Activated T-helper 1 cell treated with anti-CD3 and anti-CD28 coated beads, Interleukin-12 subunit alpha, Interleukin-12 subunit beta, Interleukin-2, Interleukin-4 antibody, amounts not matched to agents 30 ng/mL and 10 ng/mL and 1 ng/mL, durations not matched to agents 14 hours and 24 hours and 36 hours (primary cell): ENCODE measurements at regions not wholly inside any gene's neighbourhood (a gene's known extent, or its start where the extent isn't known, plus 50 kb on each side); places are given as distances from the start of the nearest gene placed in this dataset.

Experiments used
- DNase-seq: peaks from one replicate; pipeline ENCODE4 v3.0.0; 2021; ENCODE audit warnings: low spot score
- H3K27ac Mint-ChIP-seq: one replicate; pipeline ENCODE4 v1.8.0; 2021; ENCODE audit warnings: mild to moderate bottlenecking, mixed read lengths
- H3K27me3 Mint-ChIP-seq: one replicate; pipeline ENCODE4 v1.8.0; 2022; ENCODE audit warnings: mild to moderate bottlenecking, moderate library complexity, mixed read lengths; ENCODE audit not compliant: insufficient read depth
- H3K36me3 Mint-ChIP-seq: one replicate; pipeline ENCODE4 v1.8.0; 2021; ENCODE audit warnings: low read depth, mixed read lengths
- H3K4me1 Mint-ChIP-seq: one replicate; pipeline ENCODE4 v1.8.0; 2021; ENCODE audit warnings: low read depth, mixed read lengths
- H3K4me3 Mint-ChIP-seq: one replicate; pipeline ENCODE4 v1.8.0; 2021; ENCODE audit warnings: mild to moderate bottlenecking, moderate library complexity, mixed read lengths
- H3K9me3 Mint-ChIP-seq: one replicate; pipeline ENCODE4 v1.8.0; 2021; ENCODE audit warnings: mixed read lengths
- intact Hi-C: fragments of 100-400 bp; cut with micrococcal nuclease; formaldehyde crosslinking; loops from one replicate; pipeline ENCODE4 v1.15.1; 2024

DNA sequence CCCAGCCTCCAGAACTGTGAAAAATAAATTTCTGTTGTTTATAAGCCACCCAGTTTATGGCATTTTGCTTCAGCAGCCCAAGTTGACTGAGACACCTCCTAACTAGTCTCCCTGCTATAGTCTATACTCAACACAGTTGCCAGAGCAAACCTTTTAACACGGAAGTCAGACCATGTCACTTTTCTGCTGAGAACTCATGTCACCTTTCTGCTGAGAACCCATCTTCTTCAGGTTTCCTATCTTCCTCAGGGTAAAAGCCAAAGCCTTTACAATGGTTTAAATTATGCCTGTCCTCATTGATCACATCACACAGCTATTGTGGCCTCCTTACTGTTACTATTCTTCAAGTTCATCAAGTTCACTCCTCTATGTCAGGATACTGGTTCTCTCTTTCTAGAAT is 74.3 kb upstream of the SOX6 start:
- Mint-ChIP-seq H3K36me3 (no peaks in the 10 kb centered on the region), H3K4me3 (no peak overlapping the region), H3K4me1 (no peaks in the 10 kb centered on the region), H3K27ac (no peak overlapping the region), H3K9me3 (peaks cover 16% of the 10 kb centered on the region), H3K27me3 (no peaks in the 10 kb centered on the region)
- intact Hi-C loops, result no loop called here
- DNase-seq, result no peak

DNA sequence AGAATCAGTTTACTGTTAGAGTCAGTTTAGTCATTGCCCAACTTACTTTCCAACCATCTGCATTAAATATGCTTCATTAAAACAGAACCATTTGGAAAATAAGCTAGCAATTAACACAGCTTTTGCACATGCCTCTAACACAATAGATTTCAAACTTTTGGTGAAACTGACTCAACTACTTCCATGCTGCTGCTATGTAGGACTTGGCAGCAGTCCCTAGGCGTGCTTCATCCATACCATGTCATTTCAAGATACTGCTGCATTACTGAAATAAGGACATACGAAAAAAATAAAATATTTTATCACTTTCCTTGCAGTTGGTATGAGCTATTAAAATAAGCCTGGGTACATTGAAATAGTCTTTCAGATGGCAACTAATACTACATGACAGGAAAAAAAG is 65.5 kb upstream of the SOX6 start:
- no peak overlapping the region for H3K4me3 Mint-ChIP-seq
- peaks cover 3% of the 10 kb centered on the region for H3K9me3 Mint-ChIP-seq
- H3K27ac Mint-ChIP-seq, result no peak overlapping the region
- no peaks in the 10 kb centered on the region for H3K27me3 Mint-ChIP-seq
- H3K36me3 Mint-ChIP-seq, result no peaks in the 10 kb centered on the region
- intact Hi-C loops, result no loop called here
- no peak for DNase-seq
- H3K4me1 Mint-ChIP-seq, result no peaks in the 10 kb centered on the region

DNA sequence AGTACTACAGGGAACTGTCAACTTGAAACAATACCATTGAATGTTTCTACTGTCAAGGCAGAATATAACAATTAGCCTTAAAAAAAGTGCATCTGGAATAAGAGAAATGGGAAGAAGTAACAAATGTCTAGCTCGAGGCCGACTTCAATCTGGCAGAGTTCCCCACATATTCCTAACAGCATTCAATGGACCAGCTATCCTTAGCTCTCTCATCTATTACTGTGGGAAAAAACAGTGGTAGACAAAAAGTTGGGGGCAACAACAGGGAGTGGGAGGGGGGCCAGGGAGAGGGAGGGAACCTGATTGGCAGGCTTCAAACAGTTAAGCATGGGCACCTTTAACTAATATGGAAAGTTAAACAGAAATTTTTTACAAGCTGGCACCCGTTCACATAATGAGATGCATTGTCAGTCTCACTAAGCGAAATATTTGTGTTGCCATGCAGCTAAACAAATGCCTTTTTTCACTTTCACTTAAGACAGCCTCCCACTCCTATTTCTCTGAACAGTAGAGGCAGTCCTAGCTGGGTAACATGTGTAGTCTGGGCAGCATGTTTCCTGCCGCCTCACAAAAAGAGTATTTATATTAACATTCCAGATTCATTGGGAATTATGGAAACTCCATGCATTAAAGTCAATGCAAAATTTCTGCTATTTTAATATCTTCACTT is 62.2 kb upstream of the SOX6 start:
- Mint-ChIP-seq H3K4me1 (no peaks in the 10 kb centered on the region), H3K27me3 (no peaks in the 10 kb centered on the region), H3K36me3 (no peaks in the 10 kb centered on the region), H3K9me3 (no peaks in the 10 kb centered on the region), H3K27ac (no peak overlapping the region), H3K4me3 (no peak overlapping the region)
- DNase-seq, result no peak
- intact Hi-C loops, result no loop called here

DNA sequence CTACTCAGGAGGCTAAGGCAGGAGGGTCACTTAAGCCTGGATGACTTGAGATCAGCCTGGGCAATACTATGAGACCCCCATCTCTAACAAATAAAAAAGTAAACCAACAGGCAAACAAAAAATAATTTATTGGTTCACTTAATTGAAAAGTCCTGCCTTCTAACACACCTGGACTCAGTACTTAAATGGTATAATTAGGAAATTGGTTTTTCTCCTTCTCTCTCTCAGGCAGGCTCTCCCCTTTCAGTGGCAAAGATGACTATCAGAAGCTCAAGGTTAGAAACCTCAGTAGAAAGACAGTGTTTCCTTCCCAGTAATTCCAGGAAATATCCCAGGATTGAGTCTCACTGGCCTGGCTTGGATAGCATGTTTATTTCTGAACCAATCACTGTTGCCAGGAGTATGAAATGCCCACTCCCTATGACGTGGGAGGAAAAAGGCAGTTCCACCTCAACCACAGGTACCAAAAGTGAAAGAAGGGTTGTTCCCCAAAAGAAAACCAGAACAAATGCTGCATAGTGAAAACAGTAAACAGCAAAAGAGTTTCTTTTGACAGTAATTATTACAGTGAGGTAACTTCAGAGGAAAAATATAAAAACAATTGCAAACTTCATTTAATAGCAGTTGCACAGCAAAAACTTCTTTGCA is 56.3 kb upstream of the SOX6 start:
- Mint-ChIP-seq H3K36me3 (no peaks in the 10 kb centered on the region), H3K27me3 (no peaks in the 10 kb centered on the region), H3K4me1 (no peaks in the 10 kb centered on the region), H3K9me3 (no peaks in the 10 kb centered on the region), H3K27ac (no peak overlapping the region), H3K4me3 (no peak overlapping the region)
- DNase-seq, result no peak
- intact Hi-C loops, result no loop called here

DNA sequence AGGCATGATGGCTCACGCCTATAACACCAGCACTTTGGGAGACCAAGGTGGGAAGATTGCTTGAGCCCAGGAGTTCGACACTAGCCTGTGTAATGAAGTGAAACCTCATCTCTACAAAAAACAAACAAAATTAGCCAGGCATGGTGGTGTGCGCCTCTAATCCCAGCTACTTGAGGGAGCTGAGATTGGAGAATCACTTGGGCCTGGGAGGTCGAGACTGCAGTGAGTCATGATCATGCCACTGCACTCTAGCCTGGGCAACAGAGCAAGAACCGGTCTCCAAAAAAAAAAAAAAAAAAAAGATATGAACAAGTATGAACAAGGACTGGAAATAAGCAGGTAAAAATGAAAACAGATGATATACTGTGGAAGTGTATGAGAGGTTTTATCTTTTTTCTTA is 54.1 kb upstream of the SOX6 start:
- intact Hi-C loops, result no loop called here
- no peaks in the 10 kb centered on the region for H3K9me3 Mint-ChIP-seq
- no peaks in the 10 kb centered on the region for H3K36me3 Mint-ChIP-seq
- H3K4me3 Mint-ChIP-seq, result no peak overlapping the region
- H3K27ac Mint-ChIP-seq, result no peak overlapping the region
- no peaks in the 10 kb centered on the region for H3K27me3 Mint-ChIP-seq
- no peaks in the 10 kb centered on the region for H3K4me1 Mint-ChIP-seq
- no peak for DNase-seq

DNA sequence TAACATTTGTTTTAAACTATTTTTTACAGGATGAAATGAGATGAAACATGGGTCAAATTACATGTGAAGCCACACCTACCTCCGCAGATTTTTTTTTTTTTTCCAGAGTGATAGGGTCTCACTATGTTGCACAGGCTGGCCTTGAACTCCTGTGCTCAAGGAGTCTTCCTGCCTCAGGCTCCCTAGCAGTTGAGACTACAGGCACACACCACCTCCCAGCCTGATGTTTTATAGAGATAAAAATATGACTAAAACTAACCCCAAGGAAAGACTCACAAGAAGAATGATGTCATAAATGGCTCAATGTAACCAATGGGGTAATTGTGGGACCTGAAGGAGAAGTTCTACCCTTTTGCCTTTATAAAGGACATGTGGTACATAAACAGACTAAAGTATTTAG is 52.3 kb upstream of the SOX6 start:
- no peaks in the 10 kb centered on the region for H3K4me1 Mint-ChIP-seq
- H3K9me3 Mint-ChIP-seq, result no peaks in the 10 kb centered on the region
- H3K36me3 Mint-ChIP-seq, result no peaks in the 10 kb centered on the region
- H3K27ac Mint-ChIP-seq, result no peak overlapping the region
- H3K4me3 Mint-ChIP-seq, result no peak overlapping the region
- DNase-seq, result no peak
- intact Hi-C loops, result no loop called here
- no peaks in the 10 kb centered on the region for H3K27me3 Mint-ChIP-seq

DNA sequence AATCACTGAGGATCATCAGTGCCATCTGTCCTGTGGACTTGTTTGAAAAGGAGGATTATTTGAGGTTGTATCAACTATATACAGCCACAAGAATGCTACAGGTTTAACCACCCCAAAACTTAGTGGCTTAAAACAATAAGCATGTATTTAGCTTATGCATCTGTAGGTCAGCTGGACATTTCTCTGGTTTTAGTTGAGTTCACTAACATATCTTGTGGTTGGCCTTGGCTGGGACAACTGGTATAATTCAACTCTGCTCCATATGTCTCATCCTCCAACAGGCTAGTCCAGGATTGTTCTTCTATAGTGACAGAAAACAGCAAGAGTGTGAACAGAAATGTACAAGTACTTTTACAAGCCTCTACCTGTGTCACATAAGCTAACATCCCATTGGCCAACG is 49.9 kb upstream of the SOX6 start:
- no peak for DNase-seq
- intact Hi-C loops, result no loop called here
- H3K9me3 Mint-ChIP-seq, result no peaks in the 10 kb centered on the region

More for the DNA sequence above, 49.9 kb upstream of the SOX6 start:
- no peak overlapping the region for H3K4me3 Mint-ChIP-seq
- no peaks in the 10 kb centered on the region for H3K36me3 Mint-ChIP-seq
- H3K27me3 Mint-ChIP-seq, result no peaks in the 10 kb centered on the region
- H3K4me1 Mint-ChIP-seq, result no peaks in the 10 kb centered on the region
- no peak overlapping the region for H3K27ac Mint-ChIP-seq
